ENCODE measurements at regions not wholly inside any gene's neighbourhood (a gene's known extent, or its start where the extent isn't known, plus 50 kb on each side); places are given as distances from the start of the nearest gene placed in this dataset.

- Histone ChIP-seq H3K4me3 (replicated peaks in 1 of 3; ENCODE audit: insufficient read depth in 1 of 3, low read depth in 2 of 3, low read length in 3 of 3) (no peak overlapping the region), H3K4me2 (ENCODE audit: low read depth, low read length) (no peak overlapping the region), H3K36me3 (replicated peaks in 1 of 2; ENCODE audit: control insufficient read depth in 1 of 2, insufficient read depth in 2 of 2, low read length in 2 of 2) (no peaks in the 10 kb centered on the region), H3K27me3 (ENCODE audit: control insufficient read depth in 1 of 2, insufficient read depth in 2 of 2, low read length in 2 of 2) (no peaks in the 10 kb centered on the region), H3K9ac (ENCODE audit: insufficient read depth, low read depth, low read length) (no peak overlapping the region), H3K27ac (ENCODE audit: extremely low read length, insufficient read depth, low read length) (no peak overlapping the region), H2AFZ (ENCODE audit: low read length) (no peak overlapping the region), H3K79me2 (ENCODE audit: insufficient read depth, low read length) (no peaks in the 10 kb centered on the region), H3K4me1 (ENCODE audit: insufficient read depth, low read length) (no peaks in the 10 kb centered on the region), H3K9me3 (ENCODE audit: low read length) (no peaks in the 10 kb centered on the region), H4K20me1 (ENCODE audit: insufficient read depth, low read length) (no peaks in the 10 kb centered on the region)
- 31% methylated on average over 8 of the region's 10 CpGs for WGBS (ENCODE audit: low lambda C conversion rate)
- FAIRE-seq (no peak), DNase-seq (ENCODE audit: low spot score) (no peak), ATAC-seq (no peak)
- no peak for TF ChIP-seq PHB2 (IDR thresholded peaks at IDR 0.05; ENCODE audit: partially characterized antibody)
- TF ChIP-seq MED1 (CRISPR knock-in tag; IDR thresholded peaks at IDR 0.05) = no peak
- TF ChIP-seq NCOA5 (CRISPR knock-in tag; IDR thresholded peaks at IDR 0.05) = no peak
- TF ChIP-seq SKIL (CRISPR knock-in tag; IDR thresholded peaks at IDR 0.05; ENCODE audit: borderline replicate concordance) = no peak
- no peak for TF ChIP-seq NPAS2 (CRISPR knock-in tag; IDR thresholded peaks at IDR 0.05; ENCODE audit: borderline replicate concordance)
- TF ChIP-seq SNAI1 (CRISPR knock-in tag; IDR thresholded peaks at IDR 0.05; ENCODE audit: borderline replicate concordance) = no peak
- no peak for TF ChIP-seq PTBP1 (IDR thresholded peaks at IDR 0.05; ENCODE audit: low read depth, low read length, poor library complexity, severe bottlenecking)
- TF ChIP-seq CCDC6 (CRISPR knock-in tag; IDR thresholded peaks at IDR 0.05) = no peak
- no peak for TF ChIP-seq GLMP (CRISPR knock-in tag; IDR thresholded peaks at IDR 0.05; ENCODE audit: borderline replicate concordance)
- no peak for TF ChIP-seq TERF1 (CRISPR knock-in tag; IDR thresholded peaks at IDR 0.05)
- ChIA-PET POLR2A (no interaction called here), CTCF (ENCODE audit: low intra/inter-chr PET ratio, low total read pairs) (no interaction called here)
- no TSS peak for BruUV-seq (replicated peaks)
- intact Hi-C loops (cut with micrococcal nuclease; ENCODE audit: unreplicated experiment) (no loop called here), in situ Hi-C loops (cut with HindIII; ENCODE audit: extremely low pct_ligation_motif_present, low pct_unique_long_range_greater_than_20kb) (no loop called here)
These were observed 207.5 kb downstream of the MATN1 start for GRCh38 chr1:30515755-30516484.
